ENCODE measurements at regions not wholly inside any gene's neighbourhood (a gene's known extent, or its start where the extent isn't known, plus 50 kb on each side); places are given as distances from the start of the nearest gene placed in this dataset.

DNA sequence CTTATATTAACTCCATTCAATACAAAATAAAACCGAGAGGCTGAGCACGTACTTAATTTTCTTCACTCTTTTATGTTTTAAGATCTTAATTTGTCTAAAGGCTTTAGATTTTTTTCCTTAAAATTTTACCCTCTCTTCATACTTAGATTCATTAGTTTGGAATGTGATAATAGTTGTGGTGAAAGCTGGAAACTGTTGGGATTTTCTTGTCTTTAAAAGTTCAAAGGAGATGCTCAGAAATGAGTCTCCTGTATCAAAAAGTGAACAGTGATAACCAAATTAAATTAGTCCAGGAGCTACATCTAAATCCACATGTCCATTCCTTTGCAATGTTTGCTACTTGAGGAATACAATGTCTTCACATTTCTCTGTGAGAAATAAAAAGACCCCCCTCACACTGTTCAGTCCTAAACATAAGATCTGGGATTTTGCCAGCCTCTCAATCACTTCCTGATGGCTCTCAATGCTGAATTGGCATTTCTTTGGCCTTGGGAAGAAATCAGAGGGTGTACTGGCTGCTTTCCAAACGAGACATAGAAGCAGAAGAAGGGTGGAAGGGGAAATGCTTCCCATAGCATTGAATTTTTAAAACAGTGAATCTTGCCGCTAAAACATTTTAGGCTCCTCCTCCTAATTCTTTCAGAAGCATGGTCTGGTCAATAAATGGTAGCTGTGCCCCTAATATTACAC, 245.0 kb downstream of the SHOX2 start:
- DNase-seq (ENCODE audit: low spot score) (no peak), ATAC-seq (ENCODE audit: low read depth) (no peak)
- TF ChIP-seq, protein P1, sequence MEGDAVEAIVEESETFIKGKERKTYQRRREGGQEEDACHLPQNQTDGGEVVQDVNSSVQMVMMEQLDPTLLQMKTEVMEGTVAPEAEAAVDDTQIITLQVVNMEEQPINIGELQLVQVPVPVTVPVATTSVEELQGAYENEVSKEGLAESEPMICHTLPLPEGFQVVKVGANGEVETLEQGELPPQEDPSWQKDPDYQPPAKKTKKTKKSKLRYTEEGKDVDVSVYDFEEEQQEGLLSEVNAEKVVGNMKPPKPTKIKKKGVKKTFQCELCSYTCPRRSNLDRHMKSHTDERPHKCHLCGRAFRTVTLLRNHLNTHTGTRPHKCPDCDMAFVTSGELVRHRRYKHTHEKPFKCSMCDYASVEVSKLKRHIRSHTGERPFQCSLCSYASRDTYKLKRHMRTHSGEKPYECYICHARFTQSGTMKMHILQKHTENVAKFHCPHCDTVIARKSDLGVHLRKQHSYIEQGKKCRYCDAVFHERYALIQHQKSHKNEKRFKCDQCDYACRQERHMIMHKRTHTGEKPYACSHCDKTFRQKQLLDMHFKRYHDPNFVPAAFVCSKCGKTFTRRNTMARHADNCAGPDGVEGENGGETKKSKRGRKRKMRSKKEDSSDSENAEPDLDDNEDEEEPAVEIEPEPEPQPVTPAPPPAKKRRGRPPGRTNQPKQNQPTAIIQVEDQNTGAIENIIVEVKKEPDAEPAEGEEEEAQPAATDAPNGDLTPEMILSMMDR (IDR thresholded peaks at IDR 0.05; ENCODE audit: poor library complexity, severe bottlenecking), result no peak
- H3K36me3 ChIP-seq (ENCODE audit: low read depth), result no peaks in the 10 kb centered on the region
- no peak overlapping the region for H3K4me3 ChIP-seq (ENCODE audit: severe bottlenecking)
- H3K27ac ChIP-seq (ENCODE audit: poor library complexity, severe bottlenecking), result no peak overlapping the region
- H3K4me1 ChIP-seq (ENCODE audit: insufficient read depth, poor library complexity, severe bottlenecking), result no peaks in the 10 kb centered on the region
- no peaks in the 10 kb centered on the region for H3K9me3 ChIP-seq (ENCODE audit: severe bottlenecking)
- H3K27me3 ChIP-seq (ENCODE audit: insufficient read depth, poor library complexity, severe bottlenecking), result no peaks in the 10 kb centered on the region

DNA sequence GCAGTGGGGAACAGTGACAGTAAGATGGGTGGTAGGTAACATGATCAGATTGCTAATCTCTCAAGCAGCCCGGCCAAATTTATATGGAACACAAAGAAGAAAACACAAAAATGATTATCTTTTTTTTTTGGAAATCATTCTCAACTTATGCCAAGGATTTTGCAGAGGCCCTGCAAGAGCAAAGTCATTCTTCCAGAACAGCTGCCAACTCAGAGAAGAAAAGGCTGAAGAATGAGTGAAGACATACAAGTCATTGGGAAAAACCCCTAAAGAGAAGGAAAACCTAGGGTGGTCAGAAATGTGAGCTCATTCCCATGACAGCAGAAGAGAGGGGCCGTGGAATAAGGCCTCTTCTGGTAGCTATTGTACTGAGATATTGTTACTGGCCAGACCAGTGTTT, 246.7 kb downstream of the SHOX2 start:
- TF ChIP-seq, protein P1 (IDR thresholded peaks at IDR 0.05; ENCODE audit: poor library complexity, severe bottlenecking), result no peak
- Histone ChIP-seq H3K4me1 (ENCODE audit: insufficient read depth, poor library complexity, severe bottlenecking) (no peaks in the 10 kb centered on the region), H3K27ac (ENCODE audit: poor library complexity, severe bottlenecking) (no peak overlapping the region), H3K9me3 (ENCODE audit: severe bottlenecking) (no peaks in the 10 kb centered on the region), H3K4me3 (ENCODE audit: severe bottlenecking) (no peak overlapping the region), H3K36me3 (ENCODE audit: low read depth) (no peaks in the 10 kb centered on the region), H3K27me3 (ENCODE audit: insufficient read depth, poor library complexity, severe bottlenecking) (no peaks in the 10 kb centered on the region)
- ATAC-seq (ENCODE audit: low read depth) (no peak), DNase-seq (ENCODE audit: low spot score) (no peak)

DNA sequence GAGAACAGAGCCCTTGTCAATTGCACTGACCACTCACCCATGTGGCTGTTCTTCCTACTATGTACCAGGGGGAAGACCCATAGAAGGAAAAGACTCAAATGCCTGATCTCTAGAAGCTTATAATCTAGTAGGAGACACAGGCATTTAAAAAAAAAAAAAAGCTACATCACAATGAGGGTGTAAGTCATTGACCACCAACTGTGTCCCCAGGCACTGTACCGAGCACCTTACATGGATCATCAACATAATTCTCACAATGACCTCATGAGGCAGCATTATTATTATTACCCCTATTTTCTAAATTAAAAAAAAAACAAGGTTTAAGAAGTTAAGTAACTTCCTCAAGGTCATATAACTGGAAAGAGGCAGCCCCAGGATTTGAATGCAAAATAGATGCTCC, 247.4 kb downstream of the SHOX2 start:
- Histone ChIP-seq H3K4me1 (ENCODE audit: insufficient read depth, poor library complexity, severe bottlenecking) (no peaks in the 10 kb centered on the region), H3K27ac (ENCODE audit: poor library complexity, severe bottlenecking) (no peak overlapping the region), H3K27me3 (ENCODE audit: insufficient read depth, poor library complexity, severe bottlenecking) (no peaks in the 10 kb centered on the region), H3K9me3 (ENCODE audit: severe bottlenecking) (no peaks in the 10 kb centered on the region), H3K4me3 (ENCODE audit: severe bottlenecking) (no peak overlapping the region), H3K36me3 (ENCODE audit: low read depth) (no peaks in the 10 kb centered on the region)
- ATAC-seq (ENCODE audit: low read depth) (no peak), DNase-seq (ENCODE audit: low spot score) (no peak)
- TF ChIP-seq, protein P1 (IDR thresholded peaks at IDR 0.05; ENCODE audit: poor library complexity, severe bottlenecking), result no peak

DNA sequence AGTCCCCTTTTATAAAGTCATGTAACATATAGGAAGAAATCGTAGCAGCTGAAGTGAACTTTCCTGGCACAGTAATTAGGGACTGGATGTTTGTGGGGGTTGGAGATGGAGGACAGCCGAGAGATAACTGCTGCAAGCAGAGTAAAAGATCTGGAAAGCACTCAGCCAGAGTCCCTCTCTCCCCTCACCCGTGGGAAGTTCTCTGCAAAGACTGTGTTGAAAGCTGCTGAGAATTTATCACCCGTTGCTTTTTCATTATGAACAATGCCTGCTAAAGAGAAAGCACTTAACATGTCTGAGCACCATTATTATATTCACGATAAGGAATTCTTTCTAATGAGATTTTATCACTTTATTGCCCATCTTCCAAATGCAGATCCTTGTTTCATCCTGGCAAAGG, 248.8 kb downstream of the SHOX2 start:
- H3K4me3 ChIP-seq (ENCODE audit: severe bottlenecking), result no peak overlapping the region
- H3K4me1 ChIP-seq (ENCODE audit: insufficient read depth, poor library complexity, severe bottlenecking), result no peaks in the 10 kb centered on the region
- ATAC-seq (ENCODE audit: low read depth) (no peak), DNase-seq (ENCODE audit: low spot score) (no peak)
- no peaks in the 10 kb centered on the region for H3K27me3 ChIP-seq (ENCODE audit: insufficient read depth, poor library complexity, severe bottlenecking)
- H3K9me3 ChIP-seq (ENCODE audit: severe bottlenecking), result no peaks in the 10 kb centered on the region
- no peak overlapping the region for H3K27ac ChIP-seq (ENCODE audit: poor library complexity, severe bottlenecking)
- TF ChIP-seq, protein P1 (IDR thresholded peaks at IDR 0.05; ENCODE audit: poor library complexity, severe bottlenecking), result no peak
- H3K36me3 ChIP-seq (ENCODE audit: low read depth), result no peaks in the 10 kb centered on the region

Measured in RWPE2 (cell line).